ENCODE measurements at regions not wholly inside any gene's neighbourhood (a gene's known extent, or its start where the extent isn't known, plus 50 kb on each side); places are given as distances from the start of the nearest gene placed in this dataset.
"Not testable (repeated sequence)": the region's sequence is repeated elsewhere in the genome, so short reads cannot be mapped to it uniquely, and the experiment has no call there.

DNA sequence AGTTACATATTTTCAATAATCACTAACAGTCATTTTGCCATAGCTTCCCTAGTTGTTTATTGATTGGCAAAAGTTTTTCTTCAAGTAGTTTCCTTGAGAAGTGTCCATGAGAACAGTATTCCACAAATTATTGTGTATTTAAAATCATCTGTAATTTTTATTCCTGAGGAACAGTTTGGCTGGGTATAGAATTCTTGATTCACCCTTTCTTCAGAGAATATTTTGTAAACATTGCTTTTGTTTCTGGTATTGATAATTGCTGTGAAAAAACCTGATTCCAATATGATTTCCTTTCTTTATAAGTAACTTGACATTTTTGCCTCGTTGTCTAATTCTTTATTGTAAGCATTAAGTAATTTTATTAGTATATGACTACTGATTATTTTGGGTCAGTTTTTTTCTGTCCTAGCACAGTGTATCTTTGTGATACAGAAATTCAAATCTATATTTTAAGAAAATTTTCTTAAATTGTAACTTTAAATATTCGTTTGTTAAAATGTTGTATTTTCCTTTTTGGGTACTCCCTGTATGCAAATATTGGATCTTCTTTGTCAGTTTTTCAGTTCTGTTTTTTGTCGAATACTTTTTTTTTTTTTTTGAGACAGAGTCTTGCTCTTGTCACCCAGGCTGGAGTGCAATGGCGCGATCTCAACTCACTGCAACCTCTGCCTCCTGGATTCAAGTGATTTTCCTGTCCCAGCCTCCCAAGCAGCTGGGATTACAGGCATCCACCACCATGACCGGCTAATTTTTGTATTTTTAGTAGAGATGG, 162.0 kb upstream of the ATP2B1 start:
- DNase-seq: no peak

GRCh38 chr12:89867611-89868010, 159.0 kb upstream of the ATP2B1 start:
- not testable (repeated sequence) for DNase-seq

DNA sequence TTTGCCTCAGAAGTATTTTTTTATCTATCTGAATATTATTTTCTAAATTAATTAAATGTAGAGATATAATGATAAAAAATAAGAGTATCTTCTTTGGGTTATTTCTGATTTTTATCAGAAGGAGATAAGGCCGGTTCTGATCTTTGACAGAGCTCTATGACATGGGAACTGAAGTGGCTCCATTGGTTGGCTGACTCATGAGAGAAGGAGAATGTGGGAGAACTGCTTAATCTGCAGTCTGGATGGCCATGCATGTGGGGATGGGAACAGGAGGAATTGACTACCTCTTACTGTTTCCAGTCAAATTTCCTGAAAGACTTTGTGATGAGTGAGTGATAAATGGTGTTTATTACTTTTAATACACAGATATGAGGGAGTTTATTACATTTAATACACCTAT, 155.8 kb upstream of the ATP2B1 start:
- no peak for DNase-seq

- DNase-seq: no peak
These were observed 155.3 kb upstream of the ATP2B1 start for GRCh38 chr12:89863968-89864367.

GRCh38 chr12:89863493-89863938, 154.9 kb upstream of the ATP2B1 start:
- peak; percentile 68 for DNase-seq

DNA sequence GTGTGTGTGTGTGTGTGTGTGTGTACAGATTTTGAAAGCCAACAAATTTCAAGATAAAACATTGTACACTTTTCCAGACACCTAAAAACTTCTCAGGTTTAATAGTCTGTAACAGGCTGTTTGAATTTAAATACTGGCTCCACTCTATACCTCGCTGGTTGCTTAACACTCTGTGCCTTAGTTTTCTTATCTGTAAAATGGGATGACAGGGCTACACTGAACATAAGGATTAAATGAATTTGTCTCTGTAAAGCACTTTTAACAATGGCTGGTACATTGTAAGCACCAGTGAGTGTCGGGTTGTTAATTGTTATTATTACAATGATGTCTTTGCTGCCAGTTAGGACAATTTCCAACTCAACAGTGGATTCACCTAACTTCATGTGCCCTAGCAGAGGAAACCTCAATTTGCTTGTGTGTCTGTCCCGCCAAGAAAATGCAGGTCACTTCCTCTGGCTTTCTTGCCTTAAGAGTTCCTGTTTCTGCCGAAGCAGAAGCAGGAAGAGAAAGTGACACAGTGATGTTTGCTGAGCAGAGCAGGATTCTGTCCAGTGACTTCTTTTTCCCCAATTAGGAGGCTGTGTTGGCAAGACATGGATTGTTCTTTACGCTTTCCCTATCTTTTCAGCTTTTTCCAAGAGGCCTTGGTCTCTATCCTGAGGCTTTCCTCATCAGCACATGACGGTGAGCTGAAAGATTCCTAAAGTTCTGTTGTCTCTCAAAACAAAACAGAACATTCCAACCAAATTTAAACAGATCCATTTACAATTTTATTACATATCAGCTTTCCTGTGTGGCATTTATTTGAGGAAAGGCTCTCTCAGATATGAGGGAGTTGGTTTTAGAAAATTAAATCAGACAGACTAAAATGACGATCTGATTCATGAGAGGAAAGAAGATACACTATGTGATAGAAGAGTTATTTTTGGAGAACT, 154.1 kb upstream of the ATP2B1 start:
- DNase-seq: peak; percentile 66

- no peak for DNase-seq
These were observed 152.4 kb upstream of the ATP2B1 start for GRCh38 chr12:89861086-89861485.

DNA sequence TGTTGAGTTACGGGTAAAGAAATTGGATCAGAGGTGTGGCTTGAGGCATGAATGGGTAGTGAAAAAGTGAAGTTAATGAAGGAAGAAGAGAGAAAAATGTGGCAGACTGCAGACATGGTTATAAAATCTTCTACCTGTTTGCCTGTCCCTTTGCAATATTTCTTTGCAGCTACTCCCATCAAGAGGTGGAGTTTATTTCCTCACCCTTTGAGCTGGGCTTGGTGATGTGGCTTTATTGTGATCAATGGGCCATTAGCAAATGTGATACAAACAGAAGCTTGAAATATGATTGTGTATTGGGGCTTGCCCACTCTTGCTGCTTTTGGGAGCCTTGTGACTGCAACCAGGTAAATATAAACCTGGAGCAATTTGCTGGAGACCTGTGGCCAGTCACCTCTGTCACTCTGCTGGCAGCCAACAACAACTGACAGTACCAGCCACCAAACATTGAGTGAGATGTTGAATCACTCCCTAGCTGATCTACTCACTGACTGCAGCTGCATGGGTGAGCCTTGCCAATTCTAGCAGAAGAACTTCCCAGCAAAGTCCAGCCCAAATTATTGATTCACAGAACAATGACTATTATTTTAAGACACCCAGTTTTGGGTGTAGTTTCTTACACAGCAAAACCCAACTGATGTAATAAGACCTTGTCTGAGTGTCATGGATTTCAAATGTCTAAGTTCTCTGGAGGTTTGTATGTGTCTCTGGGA, 151.0 kb upstream of the ATP2B1 start:
- DNase-seq: no peak

- no peak for DNase-seq
These were observed 150.1 kb upstream of the ATP2B1 start for GRCh38 chr12:89858718-89859117.

GRCh38 chr12:89857652-89858274, 149.1 kb upstream of the ATP2B1 start:
- DNase-seq: no peak

DNA sequence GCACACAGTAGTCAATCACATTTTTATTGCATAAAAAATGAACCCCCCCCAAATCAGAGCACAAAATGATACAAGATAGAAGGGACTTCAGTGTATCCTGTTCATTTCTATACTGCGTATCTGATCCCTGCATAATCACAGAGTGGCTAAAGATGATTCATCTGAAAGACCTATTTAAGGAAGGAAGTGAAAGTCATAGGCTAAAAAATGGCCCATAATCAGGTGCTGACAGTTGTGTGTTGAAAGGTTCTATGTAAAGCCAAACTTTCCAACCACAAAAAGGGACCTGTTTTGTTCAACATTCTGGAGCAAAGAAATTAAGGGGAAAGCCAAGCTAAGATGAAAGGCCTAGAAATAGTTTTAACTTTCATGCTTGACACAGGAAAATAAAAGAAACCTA, 147.8 kb upstream of the ATP2B1 start:
- DNase-seq: no peak

- DNase-seq: no peak
These were observed 140.1 kb upstream of the ATP2B1 start for GRCh38 chr12:89848732-89849131.

- no peak for DNase-seq
These were observed 137.9 kb upstream of the ATP2B1 start for GRCh38 chr12:89846473-89847055.

GRCh38 chr12:89845767-89846166, 137.1 kb upstream of the ATP2B1 start:
- DNase-seq: no peak

DNA sequence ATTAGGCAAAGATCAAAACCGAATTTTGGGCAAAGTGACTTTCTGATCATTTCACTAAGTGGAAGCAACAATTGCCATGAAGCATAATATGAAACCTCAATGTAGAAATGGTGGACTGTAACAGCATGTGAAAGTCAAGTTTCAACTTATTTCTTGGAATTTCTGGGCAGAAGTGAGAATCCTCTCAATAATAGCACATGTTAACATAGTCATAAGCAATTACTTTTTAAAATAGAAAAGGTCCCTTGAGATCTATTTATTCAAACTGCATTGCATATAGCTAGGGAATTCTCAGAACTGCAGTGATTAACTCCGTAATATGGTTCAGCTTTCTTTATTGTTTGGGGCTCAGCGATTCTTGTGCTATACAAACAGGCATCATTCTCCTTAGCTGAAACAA, 136.7 kb upstream of the ATP2B1 start:
- no peak for DNase-seq

DNA sequence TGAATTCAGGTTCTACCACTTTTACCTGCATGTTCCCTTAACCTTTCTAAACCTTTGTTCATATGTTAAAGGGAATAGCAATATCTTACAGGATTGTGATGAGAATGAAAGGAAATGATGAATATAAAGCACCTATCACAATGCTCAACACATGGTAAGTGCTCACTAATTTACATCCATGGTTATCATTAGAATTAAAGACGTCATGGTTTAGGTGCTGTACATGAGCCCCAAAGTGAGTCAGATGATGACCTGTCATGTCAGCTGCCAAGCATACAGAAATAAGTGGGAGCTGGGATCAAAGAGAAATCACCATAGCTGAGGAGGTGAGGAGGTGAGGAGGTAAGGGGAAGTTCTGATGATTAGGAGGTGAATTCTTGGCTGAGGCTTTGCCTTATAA, 135.9 kb upstream of the ATP2B1 start:
- no peak for DNase-seq

- no peak for DNase-seq
These were observed 131.7 kb upstream of the ATP2B1 start for GRCh38 chr12:89840162-89840922.

GRCh38 chr12:89839444-89839843, 130.8 kb upstream of the ATP2B1 start:
- no peak for DNase-seq

DNA sequence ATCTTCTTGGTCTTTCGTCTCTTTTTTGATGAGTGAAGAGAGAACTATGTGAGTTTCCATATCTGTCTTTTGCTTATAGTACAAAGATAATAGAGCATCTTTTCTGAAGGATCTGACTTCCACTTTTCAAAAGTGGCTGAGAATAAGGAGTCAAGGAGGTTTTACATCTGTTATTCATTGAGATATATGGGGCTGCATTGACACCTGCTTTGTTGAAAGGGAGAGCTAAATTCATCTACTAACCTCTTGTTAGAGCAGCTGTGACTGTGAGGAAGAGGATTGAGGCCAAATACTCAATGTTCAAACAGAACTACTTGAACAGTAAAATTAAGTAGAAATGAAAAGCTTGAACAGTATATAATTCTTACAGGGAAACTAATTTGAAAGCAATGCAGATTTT, 130.2 kb upstream of the ATP2B1 start:
- no peak for DNase-seq

GRCh38 chr12:89836026-89836425, 127.4 kb upstream of the ATP2B1 start:
- no peak for DNase-seq

- DNase-seq: no peak
These were observed 126.0 kb upstream of the ATP2B1 start for GRCh38 chr12:89834676-89835075.

Measured in activated CD8-positive, alpha-beta memory T cell treated with anti-CD3 and anti-CD28 coated beads for 24 hours (primary cell).